Gastroesophageal sphincter (tissue), 3 donors: ENCODE measurements at regions not wholly inside any gene's neighbourhood (a gene's known extent, or its start where the extent isn't known, plus 50 kb on each side); places are given as distances from the start of the nearest gene placed in this dataset.

Experiments
- CTCF ChIP-seq, 4 experiments: fragments of 200-600 bp in 2 of 4; fragments of 450-650 bp in 2 of 4; sonication (generic) in 1 of 4; IDR thresholded peaks; one replicate each; pipeline ENCODE4 v1.5.1; 2017 to 2019; ENCODE audit warnings: antibody characterized with exemption in 4 of 4, mild to moderate bottlenecking in 2 of 4, moderate library complexity in 2 of 4
- POLR2AphosphoS5 ChIP-seq: sonication (generic); formaldehyde crosslinking; IDR thresholded peaks from one replicate; pipeline ENCODE4 v1.6.1; 2017; ENCODE audit warnings: antibody characterized with exemption

- no peak for TF ChIP-seq CTCF (IDR thresholded peaks at IDR 0.05)
- no peak for TF ChIP-seq POLR2AphosphoS5
Observed at GRCh38 chr13:67651908-67652465, 421.9 kb upstream of the PCDH9 start.
